ENCODE measurements at regions not wholly inside any gene's neighbourhood (a gene's known extent, or its start where the extent isn't known, plus 50 kb on each side); places are given as distances from the start of the nearest gene placed in this dataset.

DNA sequence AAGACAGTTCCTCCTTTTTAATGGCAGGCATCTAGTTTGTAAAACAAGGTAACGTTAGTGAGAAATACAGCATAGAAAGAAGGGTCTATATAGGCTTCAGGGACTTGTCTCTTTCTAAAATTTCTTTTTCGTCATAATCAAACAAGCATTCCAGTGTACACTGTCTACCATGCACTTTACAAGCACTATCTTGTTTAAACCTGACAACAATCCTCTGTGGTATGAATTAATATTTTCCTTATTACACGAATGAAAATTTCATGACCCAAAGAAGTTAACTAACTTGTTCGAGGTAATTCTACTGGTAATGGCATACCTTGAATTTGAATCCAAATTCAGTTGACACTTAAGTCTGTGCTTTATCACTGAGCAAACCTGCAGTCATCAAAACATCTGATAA lies 399.7 kb upstream of the NBEA start:
- TF ChIP-seq, protein P1, sequence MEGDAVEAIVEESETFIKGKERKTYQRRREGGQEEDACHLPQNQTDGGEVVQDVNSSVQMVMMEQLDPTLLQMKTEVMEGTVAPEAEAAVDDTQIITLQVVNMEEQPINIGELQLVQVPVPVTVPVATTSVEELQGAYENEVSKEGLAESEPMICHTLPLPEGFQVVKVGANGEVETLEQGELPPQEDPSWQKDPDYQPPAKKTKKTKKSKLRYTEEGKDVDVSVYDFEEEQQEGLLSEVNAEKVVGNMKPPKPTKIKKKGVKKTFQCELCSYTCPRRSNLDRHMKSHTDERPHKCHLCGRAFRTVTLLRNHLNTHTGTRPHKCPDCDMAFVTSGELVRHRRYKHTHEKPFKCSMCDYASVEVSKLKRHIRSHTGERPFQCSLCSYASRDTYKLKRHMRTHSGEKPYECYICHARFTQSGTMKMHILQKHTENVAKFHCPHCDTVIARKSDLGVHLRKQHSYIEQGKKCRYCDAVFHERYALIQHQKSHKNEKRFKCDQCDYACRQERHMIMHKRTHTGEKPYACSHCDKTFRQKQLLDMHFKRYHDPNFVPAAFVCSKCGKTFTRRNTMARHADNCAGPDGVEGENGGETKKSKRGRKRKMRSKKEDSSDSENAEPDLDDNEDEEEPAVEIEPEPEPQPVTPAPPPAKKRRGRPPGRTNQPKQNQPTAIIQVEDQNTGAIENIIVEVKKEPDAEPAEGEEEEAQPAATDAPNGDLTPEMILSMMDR (conservative IDR thresholded peaks at IDR 0.05; ENCODE audit: low read length), result no peak
- no peak for TF ChIP-seq EZH2phosphoT487 (IDR thresholded peaks at IDR 0.05; ENCODE audit: borderline replicate concordance)
